RKO (cell line): ENCODE measurements at regions not wholly inside any gene's neighbourhood (a gene's known extent, or its start where the extent isn't known, plus 50 kb on each side); places are given as distances from the start of the nearest gene placed in this dataset.
"Not testable (repeated sequence)": the region's sequence is repeated elsewhere in the genome, so short reads cannot be mapped to it uniquely, and the experiment has no call there.

Source experiments
- DNase-seq: peaks from one replicate; pipeline ENCODE4 v3.0.0-alpha.2; 2016; ENCODE audit warnings: low spot score

GRCh38 chr13:87736849-87737385, 65.7 kb downstream of the SLITRK5 start:
- peak; percentile 31 for DNase-seq

- no peak for DNase-seq
Observed at GRCh38 chr13:87754097-87754496, 82.9 kb downstream of the SLITRK5 start.

GRCh38 chr13:87769445-87769844, 98.3 kb downstream of the SLITRK5 start:
- DNase-seq, result no peak

- DNase-seq, result peak; percentile 12
Observed at GRCh38 chr13:87777387-87777786, 106.2 kb downstream of the SLITRK5 start.

GRCh38 chr13:87778128-87778527, 107.0 kb downstream of the SLITRK5 start:
- no peak for DNase-seq

- DNase-seq, result no peak
Observed at GRCh38 chr13:87779426-87779825, 108.3 kb downstream of the SLITRK5 start.

- DNase-seq, result no peak
Observed at GRCh38 chr13:87783366-87783765, 112.2 kb downstream of the SLITRK5 start.

GRCh38 chr13:87788363-87788762, 117.2 kb downstream of the SLITRK5 start:
- no peak for DNase-seq

- DNase-seq, result no peak
Observed at GRCh38 chr13:87792878-87793277, 121.7 kb downstream of the SLITRK5 start.

GRCh38 chr13:87798536-87798935, 127.4 kb downstream of the SLITRK5 start:
- no peak for DNase-seq

GRCh38 chr13:87810391-87810801, 139.2 kb downstream of the SLITRK5 start:
- no peak for DNase-seq

- no peak for DNase-seq
Observed at GRCh38 chr13:87810920-87811344, 139.8 kb downstream of the SLITRK5 start.

GRCh38 chr13:87814403-87814802, 143.2 kb downstream of the SLITRK5 start:
- no peak for DNase-seq

GRCh38 chr13:87820241-87820640, 149.1 kb downstream of the SLITRK5 start:
- no peak for DNase-seq

- no peak for DNase-seq
Observed at GRCh38 chr13:87821512-87821911, 150.3 kb downstream of the SLITRK5 start.

GRCh38 chr13:87826301-87826700, 155.1 kb downstream of the SLITRK5 start:
- DNase-seq, result not testable (repeated sequence)

GRCh38 chr13:87827479-87827878, 156.3 kb downstream of the SLITRK5 start:
- DNase-seq, result peak; percentile 49

- no peak for DNase-seq
Observed at GRCh38 chr13:87837522-87837921, 166.4 kb downstream of the SLITRK5 start.

GRCh38 chr13:87837946-87838345, 166.8 kb downstream of the SLITRK5 start:
- no peak for DNase-seq

GRCh38 chr13:87851410-87851809, 180.2 kb downstream of the SLITRK5 start:
- DNase-seq, result no peak

GRCh38 chr13:87855553-87855952, 184.4 kb downstream of the SLITRK5 start:
- no peak for DNase-seq

- no peak for DNase-seq
Observed at GRCh38 chr13:87859261-87859660, 188.1 kb downstream of the SLITRK5 start.

- no peak for DNase-seq
Observed at GRCh38 chr13:87867426-87867825, 196.3 kb downstream of the SLITRK5 start.

- no peak for DNase-seq
Observed at GRCh38 chr13:87868731-87869130, 197.6 kb downstream of the SLITRK5 start.

- no peak for DNase-seq
Observed at GRCh38 chr13:87872813-87873212, 201.6 kb downstream of the SLITRK5 start.
